ENCODE measurements at regions not wholly inside any gene's neighbourhood (a gene's known extent, or its start where the extent isn't known, plus 50 kb on each side); places are given as distances from the start of the nearest gene placed in this dataset.

GRCh38 chr9:73844135-73844534 lies 653.0 kb upstream of the RORB start:
- intact Hi-C loops (cut with micrococcal nuclease; ENCODE audit: unreplicated experiment) = no loop called here
- Histone ChIP-seq H4K20me1 (ENCODE audit: insufficient read depth, low read length) (no peaks in the 10 kb centered on the region), H3K9me3 (ENCODE audit: low read length) (no peaks in the 10 kb centered on the region), H3K36me3 (ENCODE audit: insufficient read depth, low read length) (no peaks in the 10 kb centered on the region), H3K4me2 (ENCODE audit: low read length) (no peak overlapping the region), H3K79me2 (ENCODE audit: insufficient read depth, low read depth, low read length) (no peaks in the 10 kb centered on the region), H3K27ac (ENCODE audit: low read depth, low read length, poor library complexity, severe bottlenecking) (no peak overlapping the region), H3K4me1 (ENCODE audit: insufficient read depth, low read length, poor library complexity, severe bottlenecking) (no peaks in the 10 kb centered on the region), H3K9me2 (ENCODE audit: insufficient read depth, low read length) (no peaks in the 10 kb centered on the region), H3K4me3 (ENCODE audit: low read depth, low read length, poor library complexity, severe bottlenecking) (no peak overlapping the region), H2AFZ (ENCODE audit: low read length) (no peak overlapping the region)
- CTCF ChIA-PET (ENCODE audit: unreplicated experiment) = no interaction called here
- no peak for DNase-seq (ENCODE audit: low spot score)
- POLR2A ChIA-PET = no interaction called here
- BruUV-seq (replicated peaks) = no TSS peak
- TF ChIP-seq, protein P1, sequence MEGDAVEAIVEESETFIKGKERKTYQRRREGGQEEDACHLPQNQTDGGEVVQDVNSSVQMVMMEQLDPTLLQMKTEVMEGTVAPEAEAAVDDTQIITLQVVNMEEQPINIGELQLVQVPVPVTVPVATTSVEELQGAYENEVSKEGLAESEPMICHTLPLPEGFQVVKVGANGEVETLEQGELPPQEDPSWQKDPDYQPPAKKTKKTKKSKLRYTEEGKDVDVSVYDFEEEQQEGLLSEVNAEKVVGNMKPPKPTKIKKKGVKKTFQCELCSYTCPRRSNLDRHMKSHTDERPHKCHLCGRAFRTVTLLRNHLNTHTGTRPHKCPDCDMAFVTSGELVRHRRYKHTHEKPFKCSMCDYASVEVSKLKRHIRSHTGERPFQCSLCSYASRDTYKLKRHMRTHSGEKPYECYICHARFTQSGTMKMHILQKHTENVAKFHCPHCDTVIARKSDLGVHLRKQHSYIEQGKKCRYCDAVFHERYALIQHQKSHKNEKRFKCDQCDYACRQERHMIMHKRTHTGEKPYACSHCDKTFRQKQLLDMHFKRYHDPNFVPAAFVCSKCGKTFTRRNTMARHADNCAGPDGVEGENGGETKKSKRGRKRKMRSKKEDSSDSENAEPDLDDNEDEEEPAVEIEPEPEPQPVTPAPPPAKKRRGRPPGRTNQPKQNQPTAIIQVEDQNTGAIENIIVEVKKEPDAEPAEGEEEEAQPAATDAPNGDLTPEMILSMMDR (conservative IDR thresholded peaks at IDR 0.05; ENCODE audit: low read length) = no peak
- no peak for TF ChIP-seq EZH2phosphoT487 (IDR thresholded peaks at IDR 0.05; ENCODE audit: borderline replicate concordance, low read depth, low read length)

DNA sequence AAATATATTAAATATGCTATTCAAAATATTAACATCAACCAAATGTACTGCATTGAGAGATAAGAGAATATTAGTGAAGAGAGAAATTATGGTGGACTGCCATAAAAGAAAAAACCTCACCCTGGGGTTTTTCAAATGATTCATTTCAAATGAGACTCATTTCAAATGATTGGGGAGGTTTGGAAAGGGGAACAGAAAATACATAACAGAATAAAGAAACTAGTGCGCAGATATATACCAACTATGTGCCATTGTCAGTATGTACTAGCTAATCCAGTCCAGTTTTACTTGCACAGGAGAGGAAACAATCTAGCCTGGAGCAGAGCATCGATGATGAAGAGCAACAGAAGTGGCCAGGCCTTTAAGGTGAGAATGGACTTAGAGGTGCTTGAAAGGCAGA lies 651.6 kb upstream of the RORB start:
- H4K20me1 ChIP-seq (ENCODE audit: insufficient read depth, low read length) = no peaks in the 10 kb centered on the region
- H3K4me2 ChIP-seq (ENCODE audit: low read length) = no peak overlapping the region
- POLR2A ChIA-PET = no interaction called here
- H3K79me2 ChIP-seq (ENCODE audit: insufficient read depth, low read depth, low read length) = no peaks in the 10 kb centered on the region
- no peak overlapping the region for H3K27ac ChIP-seq (ENCODE audit: low read depth, low read length, poor library complexity, severe bottlenecking)
- no peak for DNase-seq (ENCODE audit: low spot score)
- H3K9me2 ChIP-seq (ENCODE audit: insufficient read depth, low read length) = no peaks in the 10 kb centered on the region
- no peak for TF ChIP-seq EZH2phosphoT487 (IDR thresholded peaks at IDR 0.05; ENCODE audit: borderline replicate concordance, low read depth, low read length)
- TF ChIP-seq, protein P1 (conservative IDR thresholded peaks at IDR 0.05; ENCODE audit: low read length) = no peak
- H3K36me3 ChIP-seq (ENCODE audit: insufficient read depth, low read length) = no peaks in the 10 kb centered on the region
- no TSS peak for BruUV-seq (replicated peaks)
- H3K4me3 ChIP-seq (ENCODE audit: low read depth, low read length, poor library complexity, severe bottlenecking) = no peak overlapping the region
- CTCF ChIA-PET (ENCODE audit: unreplicated experiment) = no interaction called here
- H2AFZ ChIP-seq (ENCODE audit: low read length) = no peak overlapping the region
- H3K9me3 ChIP-seq (ENCODE audit: low read length) = no peaks in the 10 kb centered on the region
- intact Hi-C loops (cut with micrococcal nuclease; ENCODE audit: unreplicated experiment) = no loop called here
- no peaks in the 10 kb centered on the region for H3K4me1 ChIP-seq (ENCODE audit: insufficient read depth, low read length, poor library complexity, severe bottlenecking)

- CTCF ChIA-PET (ENCODE audit: unreplicated experiment) = no interaction called here
- Histone ChIP-seq H3K36me3 (ENCODE audit: insufficient read depth, low read length) (no peaks in the 10 kb centered on the region), H3K9me2 (ENCODE audit: insufficient read depth, low read length) (no peaks in the 10 kb centered on the region), H3K27ac (ENCODE audit: low read depth, low read length, poor library complexity, severe bottlenecking) (no peak overlapping the region), H3K4me1 (ENCODE audit: insufficient read depth, low read length, poor library complexity, severe bottlenecking) (no peaks in the 10 kb centered on the region), H3K4me3 (ENCODE audit: low read depth, low read length, poor library complexity, severe bottlenecking) (no peak overlapping the region), H3K4me2 (ENCODE audit: low read length) (no peak overlapping the region), H3K9me3 (ENCODE audit: low read length) (no peaks in the 10 kb centered on the region), H4K20me1 (ENCODE audit: insufficient read depth, low read length) (no peaks in the 10 kb centered on the region), H2AFZ (ENCODE audit: low read length) (no peak overlapping the region), H3K79me2 (ENCODE audit: insufficient read depth, low read depth, low read length) (no peaks in the 10 kb centered on the region)
- DNase-seq (ENCODE audit: low spot score) = no peak
- BruUV-seq (replicated peaks) = no TSS peak
- TF ChIP-seq EZH2phosphoT487 (IDR thresholded peaks at IDR 0.05; ENCODE audit: borderline replicate concordance, low read depth, low read length) = no peak
- TF ChIP-seq, protein P1 (conservative IDR thresholded peaks at IDR 0.05; ENCODE audit: low read length) = no peak
- POLR2A ChIA-PET = no interaction called here
- intact Hi-C loops (cut with micrococcal nuclease; ENCODE audit: unreplicated experiment) = no loop called here
Observed at GRCh38 chr9:73845954-73846690, 651.0 kb upstream of the RORB start.

Data from OCI-LY7 (cell line).